ENCODE measurements at regions not wholly inside any gene's neighbourhood (a gene's known extent, or its start where the extent isn't known, plus 50 kb on each side); places are given as distances from the start of the nearest gene placed in this dataset.

DNA sequence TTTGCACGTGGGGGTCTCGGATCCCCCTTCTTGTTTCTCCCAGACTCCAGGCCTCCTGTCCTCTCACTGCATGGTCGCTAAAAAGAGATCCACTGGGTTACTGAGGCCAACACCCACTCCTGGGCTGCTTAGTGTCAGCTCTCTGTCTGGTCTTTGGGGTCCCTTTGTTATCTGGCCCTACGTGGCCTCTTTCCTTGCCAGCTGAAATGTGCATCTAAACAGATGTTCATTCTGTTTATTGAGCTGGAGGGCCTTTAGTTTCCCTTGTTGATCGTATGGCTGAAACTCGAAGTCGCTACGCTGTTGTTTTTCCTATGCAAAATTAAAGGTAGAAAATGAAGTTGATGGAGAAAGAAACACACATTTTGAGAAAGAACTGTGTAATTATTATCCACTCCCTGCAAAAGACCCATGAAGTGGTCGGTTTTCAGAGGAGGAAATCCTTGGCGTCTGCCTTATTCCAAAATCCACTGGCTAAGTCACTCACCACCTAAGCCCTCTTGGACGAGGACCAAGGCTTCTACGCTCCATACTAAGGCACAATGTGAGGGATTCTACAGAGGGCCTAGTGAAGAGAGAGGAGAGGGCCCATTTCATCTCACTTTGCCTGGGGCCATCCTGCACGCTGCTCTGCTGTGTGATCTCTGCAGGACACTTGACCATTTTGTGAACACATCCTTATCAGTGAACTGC, 105.3 kb downstream of the GLI2 start:
- DNase-seq: no peak

DNA sequence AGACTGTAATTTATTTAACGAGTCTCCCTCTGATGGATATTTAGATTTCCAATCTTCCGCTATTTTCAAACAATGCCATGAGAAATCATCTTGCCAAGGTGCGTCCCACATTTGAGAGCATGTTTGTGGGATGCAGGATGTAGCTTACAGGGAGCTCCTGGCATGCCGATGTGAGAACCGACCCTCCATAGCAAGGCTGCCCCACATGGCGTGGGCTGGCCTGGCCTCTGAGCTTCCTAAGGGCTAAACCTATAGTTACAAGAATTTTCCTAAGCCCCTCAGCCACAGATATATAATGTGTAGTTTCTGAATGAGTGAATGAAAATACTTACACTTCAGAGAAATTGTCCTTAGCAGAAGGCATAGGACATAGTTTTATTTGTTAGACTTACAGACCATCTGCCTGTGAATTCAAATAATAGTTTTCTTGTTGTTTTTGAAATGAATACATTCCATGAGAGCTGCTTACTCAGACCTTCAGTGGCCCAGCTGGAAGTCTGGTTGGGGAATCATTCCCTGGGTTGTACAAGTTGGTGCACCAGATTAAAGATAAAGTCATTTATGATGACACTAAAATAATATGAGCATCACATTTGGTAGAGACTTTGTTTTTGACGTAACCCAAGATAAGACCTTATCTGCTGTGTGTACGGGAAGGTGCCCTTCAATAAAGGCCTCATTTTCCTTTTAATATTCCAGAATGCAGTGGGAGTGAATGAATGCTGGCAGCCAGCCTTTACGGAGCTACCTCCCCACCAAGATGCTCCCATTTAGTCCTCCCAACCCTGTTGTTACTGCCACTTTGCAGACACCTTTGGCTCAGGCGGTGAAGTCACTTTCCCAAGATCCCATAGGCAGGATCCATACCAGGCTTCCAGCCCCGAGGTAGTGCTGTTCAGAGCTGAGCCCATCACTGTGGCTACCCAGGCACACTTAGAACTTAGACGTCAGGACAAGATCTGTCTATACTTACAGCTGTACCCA, 107.1 kb downstream of the GLI2 start:
- no peaks in the 10 kb centered on the region for H3K27me3 ChIP-seq
- H3K9me3 ChIP-seq: no peaks in the 10 kb centered on the region
- intact Hi-C loops (cut with DNase I; ENCODE audit: low total_unique reads): no loop called here
- no peaks in the 10 kb centered on the region for H3K36me3 ChIP-seq
- H3K4me1 ChIP-seq: no peaks in the 10 kb centered on the region
- no peak overlapping the region for H3K4me3 ChIP-seq
- TF ChIP-seq, protein P1, sequence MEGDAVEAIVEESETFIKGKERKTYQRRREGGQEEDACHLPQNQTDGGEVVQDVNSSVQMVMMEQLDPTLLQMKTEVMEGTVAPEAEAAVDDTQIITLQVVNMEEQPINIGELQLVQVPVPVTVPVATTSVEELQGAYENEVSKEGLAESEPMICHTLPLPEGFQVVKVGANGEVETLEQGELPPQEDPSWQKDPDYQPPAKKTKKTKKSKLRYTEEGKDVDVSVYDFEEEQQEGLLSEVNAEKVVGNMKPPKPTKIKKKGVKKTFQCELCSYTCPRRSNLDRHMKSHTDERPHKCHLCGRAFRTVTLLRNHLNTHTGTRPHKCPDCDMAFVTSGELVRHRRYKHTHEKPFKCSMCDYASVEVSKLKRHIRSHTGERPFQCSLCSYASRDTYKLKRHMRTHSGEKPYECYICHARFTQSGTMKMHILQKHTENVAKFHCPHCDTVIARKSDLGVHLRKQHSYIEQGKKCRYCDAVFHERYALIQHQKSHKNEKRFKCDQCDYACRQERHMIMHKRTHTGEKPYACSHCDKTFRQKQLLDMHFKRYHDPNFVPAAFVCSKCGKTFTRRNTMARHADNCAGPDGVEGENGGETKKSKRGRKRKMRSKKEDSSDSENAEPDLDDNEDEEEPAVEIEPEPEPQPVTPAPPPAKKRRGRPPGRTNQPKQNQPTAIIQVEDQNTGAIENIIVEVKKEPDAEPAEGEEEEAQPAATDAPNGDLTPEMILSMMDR (IDR thresholded peaks at IDR 0.05): no peak
- TF ChIP-seq POLR2A (IDR thresholded peaks at IDR 0.05): no peak
- no peak for DNase-seq
- H3K27ac ChIP-seq: no peak overlapping the region

More for the DNA sequence above, 105.3 kb downstream of the GLI2 start:
- TF ChIP-seq POLR2A (IDR thresholded peaks at IDR 0.05): no peak
- TF ChIP-seq, protein P1 (IDR thresholded peaks at IDR 0.05): no peak
- no peak overlapping the region for H3K4me3 ChIP-seq
- no peaks in the 10 kb centered on the region for H3K27me3 ChIP-seq
- H3K27ac ChIP-seq: no peak overlapping the region
- no peaks in the 10 kb centered on the region for H3K4me1 ChIP-seq
- H3K9me3 ChIP-seq: no peaks in the 10 kb centered on the region
- H3K36me3 ChIP-seq: no peaks in the 10 kb centered on the region
- intact Hi-C loops (cut with DNase I; ENCODE audit: low total_unique reads): no loop called here

DNA sequence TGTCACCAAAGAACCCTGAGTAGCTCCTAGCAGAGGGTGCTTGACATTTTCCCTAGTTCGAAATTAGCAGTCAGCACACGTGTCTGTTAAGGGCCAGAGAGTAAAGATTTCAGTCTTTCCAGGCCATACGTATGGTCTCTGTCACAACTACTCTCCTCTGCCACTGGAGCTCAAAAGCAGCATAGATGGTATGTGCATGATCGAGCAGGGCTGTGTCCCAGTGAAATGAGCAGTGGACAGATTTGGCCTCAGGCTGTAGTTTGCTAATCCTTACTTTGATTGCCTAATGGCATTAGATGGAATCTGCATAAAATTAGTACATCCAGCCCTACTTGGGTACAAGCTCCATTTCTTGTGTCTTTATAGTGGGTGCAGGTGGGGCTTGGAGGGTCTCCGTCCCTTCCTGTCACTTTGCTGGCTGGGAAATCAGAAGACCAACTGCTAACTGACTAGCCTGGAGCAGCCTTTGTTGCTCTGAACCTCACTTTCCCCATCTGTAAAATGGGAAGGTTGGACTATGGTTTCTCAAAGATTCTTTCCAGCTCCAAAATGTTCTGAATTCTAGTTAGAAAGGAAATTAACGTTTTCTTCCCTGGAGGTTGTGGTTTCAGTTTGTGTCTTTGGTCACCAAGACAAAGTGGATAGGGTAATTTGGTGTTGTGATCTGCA, 108.5 kb downstream of the GLI2 start:
- Histone ChIP-seq H3K36me3 (no peaks in the 10 kb centered on the region), H3K4me3 (no peak overlapping the region), H3K4me1 (no peaks in the 10 kb centered on the region), H3K27ac (no peak overlapping the region), H3K27me3 (no peaks in the 10 kb centered on the region), H3K9me3 (no peaks in the 10 kb centered on the region)
- no peak for TF ChIP-seq POLR2A (IDR thresholded peaks at IDR 0.05)
- TF ChIP-seq, protein P1 (IDR thresholded peaks at IDR 0.05): no peak
- intact Hi-C loops (cut with DNase I; ENCODE audit: low total_unique reads): no loop called here
- no peak for DNase-seq

DNA sequence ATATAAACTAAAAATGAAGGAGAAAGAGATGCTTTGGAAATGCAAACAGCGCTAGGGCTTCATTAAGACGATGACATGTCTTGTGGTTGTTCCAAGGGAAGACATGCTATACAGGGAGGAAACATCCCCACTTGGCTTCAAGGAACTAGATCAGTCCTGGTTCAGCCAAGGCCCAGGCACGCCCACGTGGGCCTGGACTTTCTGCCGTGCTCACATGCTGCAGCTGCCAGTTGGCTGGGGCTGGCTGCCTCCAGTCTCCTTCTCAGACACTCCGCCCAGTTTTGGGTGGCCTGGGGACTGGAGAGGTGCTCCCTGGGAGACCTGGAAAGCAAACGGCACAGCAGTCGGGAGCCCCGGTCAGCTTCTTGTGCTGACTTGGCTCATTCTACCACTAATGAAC, 109.6 kb downstream of the GLI2 start:
- no peaks in the 10 kb centered on the region for H3K36me3 ChIP-seq
- intact Hi-C loops (cut with DNase I; ENCODE audit: low total_unique reads): no loop called here
- peaks cover 0 to 5% of the 10 kb centered on the region in 2 donors for H3K9me3 ChIP-seq
- DNase-seq: peak; percentile 44 to 77
- no peaks in the 10 kb centered on the region for H3K27me3 ChIP-seq
- no peak overlapping the region for H3K27ac ChIP-seq
- no peaks in the 10 kb centered on the region for H3K4me1 ChIP-seq
- TF ChIP-seq, protein P1 (IDR thresholded peaks at IDR 0.05): no peak
- TF ChIP-seq POLR2A (IDR thresholded peaks at IDR 0.05): no peak
- no peak overlapping the region for H3K4me3 ChIP-seq
